NCI-H345 (cell line): ENCODE measurements at regions not wholly inside any gene's neighbourhood (a gene's known extent, or its start where the extent isn't known, plus 50 kb on each side); places are given as distances from the start of the nearest gene placed in this dataset.

ENCODE experiments used
- DNase-seq: peaks from one replicate; lab custom pipeline; 2025; lab: John Stamatoyannopoulos, UW

DNA sequence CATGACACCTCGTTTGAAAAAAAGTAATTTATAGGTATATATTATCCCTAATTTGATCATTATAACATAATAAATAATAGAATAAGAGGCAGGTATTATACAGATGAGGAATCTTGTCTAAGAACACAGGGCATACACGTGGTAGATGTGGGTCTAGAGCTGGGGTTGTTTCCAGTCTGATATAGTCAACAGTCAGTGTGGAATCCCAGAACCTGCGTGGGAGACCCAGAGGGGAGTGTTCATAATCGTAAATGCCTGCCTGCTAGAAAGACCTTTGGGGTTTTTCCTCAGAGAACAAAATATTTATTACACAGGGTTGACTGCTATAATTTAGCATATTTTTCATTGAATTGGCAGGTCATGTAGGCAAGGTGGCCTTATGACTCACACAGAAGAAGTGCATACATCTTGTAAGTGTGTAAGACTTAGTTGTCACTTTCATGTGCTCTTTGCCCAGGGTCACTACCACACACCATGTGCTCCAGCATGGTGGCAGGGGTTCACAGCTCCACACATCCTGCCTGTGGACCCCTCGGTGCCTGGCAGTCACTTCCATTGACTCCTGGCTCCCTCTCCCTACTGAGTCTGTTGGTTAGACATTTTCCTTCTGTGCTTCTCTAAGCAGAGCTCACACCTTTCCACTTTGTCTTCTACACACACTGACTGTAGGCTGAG is 94.9 kb upstream of the IKZF1 start:
- DNase-seq: no peak

DNA sequence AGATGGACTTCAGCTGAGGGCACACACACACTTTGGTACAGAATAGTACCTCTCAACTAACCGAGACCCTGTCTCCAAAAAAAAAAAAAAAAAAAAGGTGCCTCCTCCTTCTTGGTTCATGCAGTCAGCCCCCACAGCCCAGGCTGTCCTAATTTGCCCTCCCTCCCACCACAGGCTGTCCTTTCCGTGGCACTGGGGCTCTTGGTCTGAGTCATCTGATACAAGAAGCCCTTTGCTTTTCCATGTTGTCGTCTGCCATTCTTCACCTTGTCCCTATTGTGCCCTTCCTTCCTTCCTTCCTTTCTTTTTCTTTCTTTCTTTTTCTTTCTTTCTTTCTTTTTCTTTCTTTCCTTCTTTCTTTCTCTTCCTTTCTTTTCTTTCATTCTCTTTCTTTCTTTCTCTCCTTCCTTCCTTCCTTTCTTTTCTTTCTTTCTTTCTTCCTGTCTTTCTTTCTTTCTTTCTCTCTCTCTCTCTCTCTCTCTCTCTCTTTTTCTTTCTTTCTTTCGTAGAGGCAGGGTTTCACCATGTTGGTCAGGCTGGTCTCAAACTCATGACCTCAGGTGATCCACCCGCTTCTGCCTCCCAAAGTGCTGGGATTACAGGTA is 96.0 kb upstream of the IKZF1 start:
- DNase-seq: no peak

DNA sequence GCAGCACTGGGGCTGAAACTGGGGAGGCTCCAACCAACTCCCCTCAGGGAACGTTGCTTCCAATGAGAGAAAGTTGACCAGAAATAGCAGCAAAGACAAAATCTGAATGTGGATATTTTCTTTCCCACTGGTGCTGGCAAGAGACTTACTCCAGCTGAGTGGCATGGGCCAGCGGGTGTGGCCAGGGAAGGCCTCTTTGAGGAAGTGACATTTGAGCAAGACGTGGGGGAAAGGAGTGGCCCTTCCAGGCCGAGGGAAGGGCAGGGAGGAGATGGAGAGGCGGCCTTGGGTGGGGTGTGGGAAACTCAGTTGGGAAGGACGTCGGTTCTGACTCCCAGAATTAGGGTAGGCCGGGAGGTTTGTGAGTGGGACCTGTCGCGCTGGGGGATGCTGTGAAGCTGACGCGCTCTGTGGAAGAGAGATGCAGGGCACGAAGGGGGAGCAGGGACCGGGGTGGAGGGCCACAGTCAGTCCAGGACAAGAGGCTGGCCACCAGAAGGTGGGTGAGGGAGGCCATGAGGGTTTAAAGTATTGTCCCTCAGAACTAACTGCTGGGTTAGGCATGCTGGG is 96.7 kb upstream of the IKZF1 start:
- no peak for DNase-seq

DNA sequence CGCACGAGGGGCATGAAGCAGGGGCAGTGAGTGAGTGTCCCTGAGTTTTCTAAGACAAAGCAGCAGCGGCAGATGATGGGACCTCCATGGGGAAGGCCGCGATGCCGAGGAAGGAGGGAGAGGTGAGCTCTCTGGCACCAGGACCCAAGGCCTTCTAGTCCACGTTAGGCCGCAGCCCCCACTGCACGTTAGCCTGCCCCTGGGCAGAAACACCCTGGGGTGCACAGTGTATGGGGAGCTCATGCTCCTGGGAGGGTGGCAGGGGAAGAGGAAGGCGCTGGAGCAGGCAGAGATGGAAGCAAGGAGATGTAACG is 97.3 kb upstream of the IKZF1 start:
- DNase-seq: no peak

GRCh38 chr7:50206453-50207250 is 97.9 kb upstream of the IKZF1 start:
- DNase-seq: no peak

DNA sequence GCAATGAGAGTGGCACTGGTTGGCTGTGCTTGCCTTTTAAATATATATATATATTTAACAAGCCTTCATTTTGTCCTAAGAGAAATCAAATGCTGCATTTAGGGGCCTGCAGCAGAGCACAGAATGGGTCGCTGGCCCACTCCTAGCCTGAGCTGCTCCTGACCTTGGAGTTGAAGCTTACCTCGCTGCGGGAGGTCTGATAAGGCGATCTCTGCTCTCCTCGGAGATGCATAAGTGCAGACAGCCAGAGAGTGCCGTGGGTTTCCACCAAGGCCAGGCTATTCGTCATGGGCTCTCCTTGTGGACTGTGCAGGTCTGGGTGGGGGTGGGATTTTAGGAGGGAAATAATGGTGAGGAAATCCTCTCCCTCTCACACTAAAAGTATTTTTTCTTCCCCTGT is 99.5 kb upstream of the IKZF1 start:
- DNase-seq: no peak

- DNase-seq: no peak
Observed at GRCh38 chr7:50204581-50204980, 99.9 kb upstream of the IKZF1 start.

GRCh38 chr7:50203521-50203920 is 101.0 kb upstream of the IKZF1 start:
- DNase-seq: no peak

GRCh38 chr7:50202052-50202555 is 102.4 kb upstream of the IKZF1 start:
- DNase-seq: no peak

GRCh38 chr7:50199824-50200223 is 104.7 kb upstream of the IKZF1 start:
- DNase-seq: no peak

- no peak for DNase-seq
Observed at GRCh38 chr7:50197549-50197948, 104.5 kb upstream of the ZPBP start.

GRCh38 chr7:50196719-50197118 is 103.7 kb upstream of the ZPBP start:
- DNase-seq: no peak

DNA sequence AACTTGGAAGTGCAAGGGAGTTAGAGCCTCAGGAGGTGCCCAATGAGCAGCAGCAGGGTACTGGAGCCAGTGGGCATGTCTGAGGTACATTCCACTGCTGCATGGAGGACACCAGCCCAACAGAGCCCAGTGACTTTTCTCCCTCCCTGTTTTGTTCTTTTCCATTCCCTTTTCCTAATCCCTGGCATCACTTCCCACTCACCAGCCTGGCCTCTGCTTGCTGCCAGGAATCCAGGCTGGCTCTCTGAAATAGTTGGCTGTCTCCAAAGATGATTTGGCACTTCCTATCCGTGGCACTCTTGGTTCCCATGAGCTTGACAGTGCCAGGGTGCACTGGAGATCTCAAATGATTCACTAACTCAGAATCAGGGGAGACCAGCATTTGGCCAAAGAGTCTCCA is 97.7 kb upstream of the ZPBP start:
- DNase-seq: no peak

- no peak for DNase-seq
Observed at GRCh38 chr7:50189371-50189770, 96.3 kb upstream of the ZPBP start.

DNA sequence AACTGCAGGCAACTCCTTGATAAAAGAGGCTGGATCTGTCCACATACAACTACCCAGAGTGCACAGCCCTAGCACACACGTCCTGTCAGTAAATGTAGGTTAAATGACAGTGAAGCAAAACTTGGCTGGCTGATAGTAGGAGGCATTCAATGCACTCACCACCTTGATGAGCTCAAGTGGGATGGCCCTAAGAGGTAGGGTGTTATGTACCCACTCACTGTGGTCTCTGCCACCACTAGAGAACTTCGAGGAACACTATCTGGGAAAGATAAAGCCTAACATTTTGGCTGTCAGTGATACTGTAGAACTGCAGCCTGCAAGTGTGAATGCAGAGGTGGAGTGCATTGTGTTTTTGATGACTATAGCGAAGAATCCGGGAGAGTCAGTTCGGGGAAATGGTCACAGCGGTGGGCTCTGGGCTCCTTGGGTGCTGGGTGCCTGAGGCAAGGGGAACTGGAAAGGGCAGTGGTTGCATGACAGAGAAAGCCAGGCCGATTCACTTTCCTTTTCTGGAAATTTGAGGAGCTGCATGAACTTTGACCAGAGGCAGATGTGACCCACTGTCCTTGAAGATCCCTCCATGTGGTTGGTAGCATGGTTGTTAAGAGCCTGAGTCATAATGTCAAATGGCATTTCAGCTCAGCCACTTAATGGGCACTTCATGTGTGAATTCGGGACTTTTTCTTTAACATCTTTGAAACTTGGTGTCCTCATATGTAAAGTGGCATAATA is 93.1 kb upstream of the ZPBP start:
- DNase-seq: no peak

GRCh38 chr7:50185208-50185607 is 92.2 kb upstream of the ZPBP start:
- DNase-seq: no peak

- DNase-seq: no peak
Observed at GRCh38 chr7:50184271-50184990, 91.4 kb upstream of the ZPBP start.

GRCh38 chr7:50182759-50183158 is 89.7 kb upstream of the ZPBP start:
- DNase-seq: no peak

GRCh38 chr7:50181081-50181480 is 88.0 kb upstream of the ZPBP start:
- DNase-seq: no peak

GRCh38 chr7:50178166-50178565 is 85.1 kb upstream of the ZPBP start:
- no peak for DNase-seq

DNA sequence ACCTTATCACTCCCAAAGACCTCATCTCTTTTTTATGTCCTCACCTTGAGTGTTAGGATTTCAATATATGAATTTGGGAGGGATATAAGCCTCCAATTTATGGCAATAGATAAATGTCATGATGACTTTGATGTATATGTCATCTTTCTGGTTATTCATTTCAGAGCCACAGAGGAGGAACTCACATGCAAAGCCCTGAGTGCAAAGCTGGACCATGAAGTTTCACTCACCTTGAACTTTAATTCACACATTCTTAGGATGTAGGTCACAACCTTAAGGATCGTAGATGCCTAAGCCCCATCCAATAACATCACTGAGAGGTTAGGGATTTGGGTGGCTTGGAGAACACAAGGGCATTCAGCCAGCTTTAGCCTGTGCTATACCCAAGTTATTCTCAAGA is 81.9 kb upstream of the ZPBP start:
- no peak for DNase-seq
